GM18507 (cell line): ENCODE measurements at regions not wholly inside any gene's neighbourhood (a gene's known extent, or its start where the extent isn't known, plus 50 kb on each side); places are given as distances from the start of the nearest gene placed in this dataset.

Experiments used
- DNase-seq: peaks from one replicate; pipeline ENCODE4 v3.0.0; 2011; ENCODE audit warnings: low read depth; ENCODE audit not compliant: insufficient read length; ENCODE audit errors: extremely low spot score
- FAIRE-seq: peaks from 2 replicates; lab custom pipeline; 2011; peaks lifted over from hg19 to GRCh38; lab: Jason Lieb, UNC

GRCh38 chr2:104090407-104090806, 763.5 kb upstream of the POU3F3 start:
- no peak for FAIRE-seq
- DNase-seq, result no peak

- no peak for FAIRE-seq
Measured at GRCh38 chr2:104091894-104092293, 762.0 kb upstream of the POU3F3 start.

GRCh38 chr2:104092886-104093285, 761.0 kb upstream of the POU3F3 start:
- no peak for DNase-seq
- FAIRE-seq, result no peak

More at GRCh38 chr2:104091894-104092293, 762.0 kb upstream of the POU3F3 start:
- no peak for DNase-seq

- no peak for DNase-seq
- no peak for FAIRE-seq
Measured at GRCh38 chr2:104102615-104103014, 751.3 kb upstream of the POU3F3 start.

- no peak for DNase-seq
- no peak for FAIRE-seq
Measured at GRCh38 chr2:104109356-104109755, 744.6 kb upstream of the POU3F3 start.

- DNase-seq, result no peak
- no peak for FAIRE-seq
Measured at GRCh38 chr2:104118889-104119288, 735.0 kb upstream of the POU3F3 start.

- no peak for DNase-seq
- FAIRE-seq, result no peak
Measured at GRCh38 chr2:104120171-104120570, 733.7 kb upstream of the POU3F3 start.

- DNase-seq, result no peak
- FAIRE-seq, result no peak
Measured at GRCh38 chr2:104125096-104125495, 728.8 kb upstream of the POU3F3 start.

GRCh38 chr2:104127049-104127770, 726.7 kb upstream of the POU3F3 start:
- DNase-seq (no peak), FAIRE-seq (no peak)

GRCh38 chr2:104140361-104140760, 713.6 kb upstream of the POU3F3 start:
- FAIRE-seq, result no peak

GRCh38 chr2:104158191-104158590, 695.7 kb upstream of the POU3F3 start:
- FAIRE-seq, result no peak
- DNase-seq, result no peak

More at GRCh38 chr2:104140361-104140760, 713.6 kb upstream of the POU3F3 start:
- DNase-seq, result no peak

- no peak for DNase-seq
- FAIRE-seq, result no peak
Measured at GRCh38 chr2:104163611-104164130, 690.2 kb upstream of the POU3F3 start.

GRCh38 chr2:104164721-104165252, 689.1 kb upstream of the POU3F3 start:
- DNase-seq (no peak), FAIRE-seq (no peak)

- no peak for DNase-seq
- no peak for FAIRE-seq
Measured at GRCh38 chr2:104177179-104177578, 676.7 kb upstream of the POU3F3 start.

GRCh38 chr2:104179644-104180043, 674.3 kb upstream of the POU3F3 start:
- no peak for FAIRE-seq
- no peak for DNase-seq

- DNase-seq (no peak), FAIRE-seq (no peak)
Measured at GRCh38 chr2:104200533-104201168, 653.3 kb upstream of the POU3F3 start.

- FAIRE-seq (no peak), DNase-seq (no peak)
Measured at GRCh38 chr2:104213758-104214157, 640.2 kb upstream of the POU3F3 start.

- FAIRE-seq, result no peak
- DNase-seq, result no peak
Measured at GRCh38 chr2:104215269-104216161, 638.4 kb upstream of the POU3F3 start.

- DNase-seq (no peak), FAIRE-seq (no peak)
Measured at GRCh38 chr2:104233591-104233990, 620.3 kb upstream of the POU3F3 start.

GRCh38 chr2:104236491-104236890, 617.4 kb upstream of the POU3F3 start:
- no peak for FAIRE-seq
- no peak for DNase-seq
